ENCODE measurements at regions not wholly inside any gene's neighbourhood (a gene's known extent, or its start where the extent isn't known, plus 50 kb on each side); places are given as distances from the start of the nearest gene placed in this dataset.

DNA sequence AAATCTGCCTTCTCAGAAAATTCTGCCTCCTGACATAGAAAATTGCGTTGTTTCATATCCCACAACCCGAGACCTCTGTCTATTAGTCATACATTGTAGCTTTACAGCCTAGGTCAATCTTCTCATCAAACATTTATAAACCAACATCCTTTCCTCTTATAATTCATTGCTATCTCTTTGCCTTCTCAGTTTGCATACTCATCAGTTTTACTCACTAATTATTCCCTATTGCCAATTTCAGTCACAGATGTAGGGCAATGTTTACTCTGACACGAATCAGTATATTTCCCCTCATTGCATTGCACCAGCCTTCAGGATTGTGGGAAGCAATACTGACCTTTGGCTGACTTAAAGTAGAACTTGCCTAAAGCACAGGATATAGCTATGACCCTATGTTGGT, 247.2 kb downstream of the CEMIP2 start:
- intact Hi-C loops (cut with DNase I), result no loop called here
- H3K9me3 ChIP-seq, result no peaks in the 10 kb centered on the region
- TF ChIP-seq, protein P1, sequence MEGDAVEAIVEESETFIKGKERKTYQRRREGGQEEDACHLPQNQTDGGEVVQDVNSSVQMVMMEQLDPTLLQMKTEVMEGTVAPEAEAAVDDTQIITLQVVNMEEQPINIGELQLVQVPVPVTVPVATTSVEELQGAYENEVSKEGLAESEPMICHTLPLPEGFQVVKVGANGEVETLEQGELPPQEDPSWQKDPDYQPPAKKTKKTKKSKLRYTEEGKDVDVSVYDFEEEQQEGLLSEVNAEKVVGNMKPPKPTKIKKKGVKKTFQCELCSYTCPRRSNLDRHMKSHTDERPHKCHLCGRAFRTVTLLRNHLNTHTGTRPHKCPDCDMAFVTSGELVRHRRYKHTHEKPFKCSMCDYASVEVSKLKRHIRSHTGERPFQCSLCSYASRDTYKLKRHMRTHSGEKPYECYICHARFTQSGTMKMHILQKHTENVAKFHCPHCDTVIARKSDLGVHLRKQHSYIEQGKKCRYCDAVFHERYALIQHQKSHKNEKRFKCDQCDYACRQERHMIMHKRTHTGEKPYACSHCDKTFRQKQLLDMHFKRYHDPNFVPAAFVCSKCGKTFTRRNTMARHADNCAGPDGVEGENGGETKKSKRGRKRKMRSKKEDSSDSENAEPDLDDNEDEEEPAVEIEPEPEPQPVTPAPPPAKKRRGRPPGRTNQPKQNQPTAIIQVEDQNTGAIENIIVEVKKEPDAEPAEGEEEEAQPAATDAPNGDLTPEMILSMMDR (IDR thresholded peaks at IDR 0.05), result no peak
- H3K27ac ChIP-seq, result no peak overlapping the region
- DNase-seq (no peak), ATAC-seq (no peak)
- H3K4me1 ChIP-seq, result no peaks in the 10 kb centered on the region
- no peak overlapping the region for H3K4me3 ChIP-seq
- H3K36me3 ChIP-seq, result no peaks in the 10 kb centered on the region
- no peaks in the 10 kb centered on the region for H3K27me3 ChIP-seq (ENCODE audit: low read depth)

DNA sequence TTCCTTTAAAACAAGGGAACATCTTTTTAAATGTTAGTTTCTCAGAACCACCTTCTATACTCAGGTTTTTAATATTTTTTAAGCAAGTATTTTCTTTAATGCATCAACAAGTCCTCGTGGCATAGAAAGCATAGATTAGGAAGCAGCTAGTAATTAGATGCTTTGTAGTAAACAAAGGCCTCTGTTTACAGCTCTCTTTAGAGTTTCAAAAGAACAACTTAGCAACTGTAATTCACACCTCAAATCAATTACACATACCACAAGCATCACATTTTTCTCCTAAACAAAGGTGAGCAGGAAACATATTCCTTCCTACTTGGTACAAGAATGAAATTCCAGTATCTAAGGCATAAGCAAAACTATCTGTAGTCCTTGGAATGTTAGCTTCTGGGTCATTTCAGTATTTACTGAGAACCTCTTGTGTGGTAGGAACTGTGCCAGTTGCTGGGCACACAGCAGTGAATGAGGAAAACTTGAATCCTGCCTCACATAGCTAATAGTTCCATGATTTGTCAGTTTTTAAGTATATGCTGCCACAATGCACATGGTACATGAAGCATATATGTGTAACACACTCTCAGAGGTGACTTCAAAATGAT, 249.1 kb downstream of the CEMIP2 start:
- TF ChIP-seq, protein P1 (IDR thresholded peaks at IDR 0.05), result no peak
- no peaks in the 10 kb centered on the region for H3K36me3 ChIP-seq
- no peak for ATAC-seq
- no peak for DNase-seq
- H3K27ac ChIP-seq, result no peak overlapping the region
- H3K4me1 ChIP-seq, result no peaks in the 10 kb centered on the region
- H3K9me3 ChIP-seq, result no peaks in the 10 kb centered on the region
- H3K4me3 ChIP-seq, result no peak overlapping the region
- intact Hi-C loops (cut with DNase I), result no loop called here
- no peaks in the 10 kb centered on the region for H3K27me3 ChIP-seq (ENCODE audit: low read depth)

DNA sequence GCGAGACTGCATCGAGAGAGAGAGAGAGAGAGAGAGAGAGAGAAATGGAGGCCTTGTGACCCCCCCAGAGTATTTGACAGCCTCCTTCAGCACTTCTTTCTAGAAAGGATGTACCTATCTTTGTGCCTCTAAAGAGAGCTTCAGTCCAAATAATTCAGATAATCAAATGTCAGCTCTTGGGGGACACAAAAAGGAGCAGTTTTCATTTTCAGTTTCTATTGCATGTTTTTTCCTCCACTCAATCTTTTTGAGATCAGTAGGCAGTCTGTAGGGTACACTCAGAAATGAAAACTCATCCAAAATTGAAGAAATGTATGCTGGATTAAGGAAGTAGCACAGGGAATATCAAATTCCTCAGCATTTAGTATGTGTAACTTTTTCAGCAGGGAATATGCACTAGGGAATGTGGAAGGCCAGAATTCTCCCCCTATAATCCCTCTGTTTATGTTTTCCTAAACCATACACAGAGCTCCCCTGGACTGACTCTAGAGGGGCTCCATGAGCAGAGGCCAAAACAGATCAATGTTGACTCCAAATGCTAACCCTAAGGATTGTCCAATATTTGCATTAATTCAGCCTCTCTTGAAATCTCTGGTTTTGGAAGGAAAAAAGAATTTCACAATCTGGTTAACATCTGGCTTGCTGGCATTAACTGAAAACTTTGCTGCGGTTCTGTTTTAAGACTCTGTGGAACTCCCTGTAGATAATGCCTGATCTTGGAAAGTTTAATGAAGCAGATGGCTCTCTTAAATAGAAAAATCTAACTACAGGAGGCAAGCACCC, 250.1 kb downstream of the CEMIP2 start:
- no peaks in the 10 kb centered on the region for H3K4me1 ChIP-seq
- no peaks in the 10 kb centered on the region for H3K27me3 ChIP-seq (ENCODE audit: low read depth)
- ATAC-seq, result no peak
- no peaks in the 10 kb centered on the region for H3K36me3 ChIP-seq
- no peaks in the 10 kb centered on the region for H3K9me3 ChIP-seq
- TF ChIP-seq, protein P1 (IDR thresholded peaks at IDR 0.05), result no peak
- H3K4me3 ChIP-seq, result no peak overlapping the region
- intact Hi-C loops (cut with DNase I), result no loop called here
- DNase-seq, result no peak
- no peak overlapping the region for H3K27ac ChIP-seq

DNA sequence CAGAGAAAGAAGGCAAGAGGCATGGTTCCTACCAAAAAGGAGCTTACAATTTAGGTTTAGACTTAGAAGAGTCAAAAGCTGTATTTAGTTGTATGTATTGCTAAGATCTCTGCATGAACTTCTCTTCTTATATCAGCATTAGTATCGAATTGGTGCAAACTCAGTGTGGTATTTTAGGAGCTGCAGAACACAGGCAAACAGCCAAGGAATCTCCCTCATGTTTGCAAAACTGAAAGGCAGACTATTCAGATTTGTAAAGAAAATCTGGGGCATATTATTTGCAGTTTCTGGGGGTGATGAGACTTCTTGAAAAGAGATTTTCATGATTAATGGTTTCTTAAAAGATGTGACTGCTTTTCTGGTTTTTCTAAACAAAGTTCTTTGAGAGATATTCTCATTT, 252.7 kb downstream of the CEMIP2 start:
- H3K9me3 ChIP-seq, result no peaks in the 10 kb centered on the region
- ATAC-seq (no peak), DNase-seq (no peak)
- no peaks in the 10 kb centered on the region for H3K4me1 ChIP-seq
- H3K36me3 ChIP-seq, result no peaks in the 10 kb centered on the region
- no peak overlapping the region for H3K27ac ChIP-seq
- H3K27me3 ChIP-seq (ENCODE audit: low read depth), result no peaks in the 10 kb centered on the region
- no peak overlapping the region for H3K4me3 ChIP-seq
- intact Hi-C loops (cut with DNase I), result no loop called here
- TF ChIP-seq, protein P1 (IDR thresholded peaks at IDR 0.05), result no peak

DNA sequence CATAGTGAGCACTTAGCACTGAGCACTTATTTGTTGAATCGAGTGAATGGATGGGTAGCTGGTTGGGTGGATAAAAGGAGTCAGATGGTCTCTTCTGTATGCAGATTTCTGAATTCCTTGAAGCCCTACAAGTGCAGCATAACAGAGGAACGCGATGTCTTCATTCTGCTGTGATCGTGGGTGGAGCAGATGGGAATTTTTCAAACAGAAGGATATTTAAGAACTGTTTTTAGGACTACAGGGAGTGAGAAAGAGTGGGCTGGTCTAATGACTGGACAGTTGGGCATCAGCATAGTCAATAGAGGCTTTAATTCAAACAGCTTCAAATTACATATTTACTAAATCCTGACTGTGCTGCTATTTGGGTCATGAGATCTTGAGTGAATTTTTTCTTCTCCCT, 253.2 kb downstream of the CEMIP2 start:
- DNase-seq (no peak), ATAC-seq (no peak)
- intact Hi-C loops (cut with DNase I), result no loop called here
- H3K4me1 ChIP-seq, result no peaks in the 10 kb centered on the region
- no peaks in the 10 kb centered on the region for H3K9me3 ChIP-seq
- TF ChIP-seq, protein P1 (IDR thresholded peaks at IDR 0.05), result no peak
- no peak overlapping the region for H3K27ac ChIP-seq
- H3K27me3 ChIP-seq (ENCODE audit: low read depth), result no peaks in the 10 kb centered on the region
- H3K4me3 ChIP-seq, result no peak overlapping the region
- no peaks in the 10 kb centered on the region for H3K36me3 ChIP-seq
